Stimulated activated naive CD8-positive, alpha-beta T cell treated with anti-CD3 and anti-CD28 coated beads, Interleukin-15, Interleukin-2, amounts not matched to agents 100 U/mL and 50 U/mL, for 24 hours (primary cell): ENCODE measurements at regions not wholly inside any gene's neighbourhood (a gene's known extent, or its start where the extent isn't known, plus 50 kb on each side); places are given as distances from the start of the nearest gene placed in this dataset.

Source experiments
- ATAC-seq: fragments of 150-1000 bp; cut with Tn5 transposase; one replicate; pipeline ENCODE4 v1.10.0; 2021
- DNase-seq: peaks from one replicate; pipeline ENCODE4 v3.0.0; 2021

DNA sequence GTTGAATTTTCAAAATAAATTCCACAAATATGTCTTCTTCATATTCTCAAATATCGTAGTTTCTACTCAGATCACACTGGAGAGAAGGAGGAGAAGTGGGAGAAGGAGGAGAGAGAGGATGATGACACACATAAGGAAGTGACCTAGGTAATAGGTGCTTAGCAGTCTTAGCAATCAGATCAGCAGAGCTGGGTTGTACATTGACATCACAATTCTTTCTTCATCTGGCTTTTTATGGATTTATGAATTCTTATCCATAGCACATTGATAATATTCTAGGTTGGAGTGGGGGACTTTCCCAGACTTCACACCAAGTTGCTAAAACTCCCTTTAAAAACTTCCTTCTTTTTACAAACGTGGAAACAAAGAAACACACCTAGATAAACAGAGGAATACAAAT, 86.9 kb downstream of the FGF9 start:
- ATAC-seq (no peak), DNase-seq (no peak)

DNA sequence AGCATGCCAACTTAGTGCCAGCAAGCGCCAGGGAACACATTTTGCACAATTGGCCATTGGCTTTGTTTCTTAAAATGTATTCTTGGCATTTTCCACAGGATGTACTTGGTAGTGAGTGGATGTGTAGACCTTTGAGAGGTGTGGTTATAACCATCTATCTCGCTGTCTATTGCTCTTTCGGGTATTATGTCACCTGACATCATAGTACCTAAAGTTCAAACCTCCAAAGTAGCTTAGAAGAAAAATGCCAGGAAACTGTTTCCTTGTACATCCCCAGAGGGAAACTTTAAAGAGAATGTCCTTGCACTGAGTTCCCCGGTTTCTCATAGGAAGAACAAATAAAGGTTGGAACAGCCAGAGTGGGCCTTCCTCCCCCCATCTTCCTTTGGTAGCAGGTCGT, 87.6 kb downstream of the FGF9 start:
- no peak for ATAC-seq
- no peak for DNase-seq

DNA sequence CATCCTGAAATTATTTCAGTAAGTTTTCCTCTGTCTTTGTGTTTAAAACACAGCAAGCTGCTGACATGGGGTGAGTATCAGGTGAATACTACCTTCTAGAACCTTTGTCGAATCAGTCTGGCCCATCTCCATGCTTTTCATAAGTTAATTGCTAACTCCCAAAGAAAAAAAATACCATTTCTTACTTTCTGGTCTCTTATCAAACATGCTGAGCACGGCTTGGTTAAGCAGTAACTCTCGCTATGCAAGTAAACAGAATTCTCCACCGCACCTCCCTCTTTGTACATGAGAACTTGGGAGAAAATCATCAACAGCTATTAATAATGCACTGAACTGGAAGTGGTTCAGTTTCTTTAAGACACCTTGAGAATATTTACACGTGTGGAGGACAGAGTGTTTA, 88.6 kb downstream of the FGF9 start:
- no peak for DNase-seq
- ATAC-seq, result no peak

DNA sequence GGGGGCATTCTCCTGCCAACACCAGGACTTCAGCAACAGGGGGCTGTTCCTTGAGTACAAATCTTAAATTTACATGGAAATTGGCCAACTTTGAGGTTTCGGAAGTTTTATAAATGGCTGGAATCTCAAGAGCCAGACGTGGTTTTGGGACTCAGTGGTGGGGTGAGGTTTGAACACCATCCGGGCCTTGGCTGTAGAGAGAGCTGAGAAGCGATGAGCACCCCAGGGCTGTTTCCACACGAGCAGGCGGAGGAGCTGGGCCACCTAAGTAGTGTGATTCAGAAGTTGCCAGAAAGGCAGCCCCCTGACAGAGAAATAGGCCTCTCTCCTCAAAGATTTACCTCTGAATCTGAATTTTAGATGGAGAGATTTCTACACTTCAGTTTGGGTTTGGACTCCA, 89.0 kb downstream of the FGF9 start:
- DNase-seq (no peak), ATAC-seq (no peak)

DNA sequence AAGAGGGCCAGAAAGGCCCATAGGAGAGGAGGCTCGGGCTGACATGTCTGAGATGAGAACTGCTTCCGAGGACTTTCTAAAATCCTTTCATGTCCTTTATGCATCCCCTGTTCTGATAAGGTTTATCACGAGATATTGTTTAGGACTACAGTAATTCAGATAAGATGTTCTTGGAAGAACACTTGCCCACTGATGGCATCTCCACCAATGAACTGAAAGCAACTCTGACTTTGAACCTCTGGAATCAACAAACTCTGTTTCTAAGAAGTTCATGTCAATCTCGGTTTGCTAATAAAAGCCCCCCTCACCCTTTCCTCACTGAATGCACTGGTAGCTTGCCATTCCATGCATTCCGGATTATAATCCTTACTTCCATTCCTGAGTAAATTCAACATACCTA, 90.9 kb downstream of the FGF9 start:
- ATAC-seq, result no peak

DNA sequence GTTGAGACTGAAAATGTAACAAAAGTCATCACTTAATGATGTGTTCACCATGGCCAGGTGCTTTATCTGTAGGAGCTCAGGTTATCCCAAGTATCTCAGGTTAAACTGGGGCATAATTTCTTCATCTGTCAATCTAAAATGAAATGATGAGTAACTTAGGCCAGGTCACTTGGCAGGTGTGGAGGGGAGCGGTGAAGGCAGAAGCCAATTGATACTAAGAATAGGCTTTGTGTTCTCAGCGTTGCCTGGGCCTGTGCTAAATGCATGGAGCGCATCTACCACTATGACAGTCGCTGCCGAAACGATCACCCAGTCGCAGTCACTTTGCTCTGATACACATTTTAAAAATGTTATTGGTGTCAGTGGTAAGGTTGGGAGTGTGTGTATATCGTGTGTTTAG, 91.6 kb downstream of the FGF9 start:
- DNase-seq, result no peak
- ATAC-seq, result no peak

More for the DNA sequence above, 90.9 kb downstream of the FGF9 start:
- no peak for DNase-seq

DNA sequence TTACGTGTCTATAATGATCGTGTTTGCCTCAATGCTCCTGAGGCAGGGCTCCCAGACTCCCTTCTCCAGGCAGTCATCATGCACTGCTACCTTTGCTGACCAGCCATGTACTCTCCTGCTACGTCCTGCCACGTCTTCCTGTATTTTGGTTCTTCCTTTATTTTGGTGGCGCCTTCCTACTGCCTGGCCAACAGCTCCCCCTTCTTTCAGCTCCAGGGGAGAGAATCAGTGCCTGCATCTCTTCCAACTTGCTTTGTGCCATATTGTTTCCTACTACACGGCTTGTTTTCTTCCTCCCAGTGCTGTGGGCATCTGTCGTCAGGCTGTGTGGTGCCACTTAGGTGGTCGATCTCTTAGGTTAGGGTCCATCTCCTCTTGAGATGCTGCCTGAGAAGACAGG, 96.2 kb downstream of the FGF9 start:
- no peak for ATAC-seq

DNA sequence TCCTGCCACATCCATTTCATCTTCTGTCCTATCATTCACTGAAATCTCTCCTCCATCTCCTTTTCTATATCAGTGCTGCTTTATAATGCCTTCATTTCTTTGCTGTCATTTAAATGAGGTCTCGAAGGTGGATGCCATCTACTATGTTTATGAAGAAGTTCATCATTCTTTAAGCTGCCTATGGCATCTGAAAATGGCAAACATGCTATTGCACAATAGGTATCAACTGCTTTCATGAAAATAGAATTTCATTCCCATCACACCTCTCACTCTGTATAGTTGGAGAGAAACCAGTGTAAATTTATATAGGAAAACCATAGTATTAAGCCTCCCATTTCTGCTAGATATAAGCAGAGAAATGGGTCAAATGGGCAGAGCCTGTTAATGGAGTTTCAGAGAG, 100.2 kb downstream of the FGF9 start:
- ATAC-seq, result no peak
- no peak for DNase-seq

More for the DNA sequence above, 96.2 kb downstream of the FGF9 start:
- no peak for DNase-seq

DNA sequence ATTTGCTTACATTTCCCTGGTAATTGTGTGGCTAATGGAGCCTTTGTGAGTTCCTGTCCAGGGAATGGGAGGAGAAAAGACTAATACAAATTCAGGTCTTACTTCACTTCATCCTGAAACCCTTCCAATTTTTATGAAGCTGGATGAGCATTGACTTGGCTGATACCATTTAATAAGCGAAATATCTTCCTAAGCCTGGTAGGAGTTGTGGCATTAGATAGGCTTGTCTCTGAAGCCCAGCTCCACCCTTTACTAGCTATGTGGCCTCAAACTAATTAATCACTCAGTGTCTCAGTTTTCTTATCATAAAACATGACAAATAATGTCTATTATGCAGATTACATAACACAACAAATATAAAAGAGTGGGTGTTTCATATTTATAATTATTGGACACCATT, 106.3 kb downstream of the FGF9 start:
- DNase-seq, result no peak
- no peak for ATAC-seq

DNA sequence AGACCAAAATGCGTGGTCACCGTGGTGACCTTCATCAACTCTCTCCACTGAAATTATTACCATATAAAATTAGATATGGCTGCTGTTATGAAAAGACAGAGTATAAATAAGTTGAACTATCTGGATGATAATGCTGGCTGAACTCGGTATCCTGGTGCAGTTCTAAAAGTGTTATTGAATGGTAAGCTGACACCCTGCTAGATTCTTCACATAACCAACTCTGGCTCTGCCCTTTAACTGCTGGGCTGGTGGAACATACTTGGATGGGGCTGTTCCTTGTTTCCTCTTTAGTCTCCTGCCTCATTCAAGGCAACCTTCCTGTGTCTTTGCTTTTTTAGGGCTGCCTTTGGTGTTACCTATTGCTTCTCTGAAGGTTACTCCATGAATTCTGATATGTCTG, 106.9 kb downstream of the FGF9 start:
- no peak for ATAC-seq
- no peak for DNase-seq

DNA sequence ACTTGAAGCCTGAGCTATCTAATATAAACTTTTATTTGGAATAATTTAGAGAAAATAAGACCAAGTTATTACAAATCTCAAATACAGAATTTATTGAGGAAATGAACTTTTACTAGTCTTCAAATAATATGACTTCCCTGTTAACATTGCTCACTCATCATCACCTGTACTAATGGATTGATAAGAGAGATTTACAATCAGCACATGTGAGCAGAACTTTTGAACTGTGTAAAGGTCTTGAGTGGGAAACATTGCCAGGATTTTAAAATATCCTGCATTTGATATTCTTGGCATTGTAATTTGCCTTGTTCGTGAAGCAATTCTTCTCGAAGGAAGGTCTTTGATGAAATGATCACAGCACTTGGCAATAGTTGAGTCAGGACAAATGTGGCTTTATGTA, 111.9 kb downstream of the FGF9 start:
- ATAC-seq, result no peak
- no peak for DNase-seq

DNA sequence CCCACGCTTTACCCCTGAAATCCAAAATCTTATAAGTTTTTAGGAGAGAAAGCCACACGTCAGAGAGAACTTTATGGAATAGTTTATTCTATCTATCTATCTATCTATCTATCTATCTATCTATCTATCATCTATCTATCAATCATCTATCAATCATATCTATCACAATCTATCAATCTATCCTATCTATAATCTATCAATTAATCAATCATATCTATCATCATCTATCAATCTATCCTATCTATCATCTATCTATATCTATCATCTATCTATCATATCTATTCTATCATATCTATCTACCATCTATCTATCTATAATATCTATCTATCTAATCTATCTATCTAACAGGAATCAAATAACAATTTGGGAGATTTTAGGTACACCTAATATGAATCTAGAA, 115.1 kb downstream of the FGF9 start:
- DNase-seq (no peak), ATAC-seq (no peak)

DNA sequence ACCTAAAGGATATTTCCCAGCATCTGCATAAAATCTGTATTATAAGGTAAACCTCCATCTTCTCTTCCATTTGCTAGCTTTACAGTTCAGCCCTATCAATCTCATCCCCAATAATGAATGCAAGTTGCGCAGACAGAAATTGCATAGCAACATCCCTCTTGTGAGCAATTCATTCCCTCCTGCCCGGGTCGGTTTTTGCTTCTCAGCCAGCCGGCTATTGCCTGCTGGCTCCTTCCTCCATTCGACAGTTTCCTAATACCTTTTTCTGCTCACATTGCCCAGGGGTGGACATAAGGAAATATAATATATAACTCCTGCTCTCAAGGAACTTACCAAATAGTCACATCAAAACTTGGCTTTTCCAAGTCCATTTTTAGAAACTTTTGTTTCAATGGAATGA, 125.2 kb downstream of the FGF9 start:
- DNase-seq (no peak), ATAC-seq (no peak)

DNA sequence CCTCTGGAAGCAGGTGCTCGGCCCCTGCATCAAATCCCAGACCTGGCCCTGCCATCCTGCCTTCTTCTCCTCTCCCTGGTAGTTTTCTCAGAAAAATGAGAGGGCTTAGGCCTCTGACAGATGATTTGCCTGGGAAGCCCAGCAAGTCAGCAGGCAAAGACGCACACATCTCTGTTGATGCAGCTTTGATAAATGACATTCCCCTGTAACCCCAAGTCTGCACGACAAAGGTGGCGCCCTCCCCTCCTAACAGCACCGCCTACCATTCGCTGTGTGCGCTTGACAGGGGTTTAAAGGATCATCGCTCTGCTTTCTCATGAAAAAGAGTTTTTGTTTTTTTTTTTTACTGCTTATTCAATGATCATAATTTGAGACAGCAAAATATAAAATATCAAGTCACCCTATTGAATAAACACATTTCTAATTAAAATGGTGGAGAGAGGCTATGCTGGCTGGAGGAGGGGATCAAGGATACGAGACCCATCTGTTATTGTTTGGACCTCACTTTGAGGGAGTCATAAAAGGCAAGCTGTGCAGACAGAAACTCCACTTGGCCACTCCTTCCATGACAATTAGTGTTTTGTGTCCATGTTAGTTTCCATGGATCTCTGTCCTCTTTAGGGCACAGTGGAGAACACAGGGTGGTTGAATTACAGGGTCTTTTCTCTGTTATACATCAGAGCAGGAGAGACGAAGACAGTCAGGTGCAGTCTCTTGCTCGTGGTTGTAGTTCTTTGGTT, 126.1 kb downstream of the FGF9 start:
- DNase-seq (no peak), ATAC-seq (no peak)

DNA sequence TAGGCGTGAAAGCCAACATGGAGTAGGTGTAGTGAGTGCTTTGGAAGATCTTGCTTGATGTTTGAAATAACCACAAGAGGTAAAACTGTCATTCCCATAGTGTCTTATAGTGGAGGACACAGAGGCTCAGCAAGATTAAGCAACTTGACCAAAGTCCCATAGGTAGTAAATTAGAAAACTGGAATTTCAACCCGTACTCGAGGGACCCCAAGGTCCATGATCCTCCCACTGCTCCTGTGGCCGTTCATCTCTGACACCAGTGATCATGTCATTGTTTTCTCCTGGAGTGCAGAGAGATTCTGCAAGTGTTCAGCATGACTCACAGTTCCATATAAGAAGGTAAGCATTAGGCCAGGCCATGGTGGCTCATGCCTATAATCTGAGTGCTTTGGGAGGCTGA, 126.9 kb downstream of the FGF9 start:
- no peak for DNase-seq
- ATAC-seq, result no peak

DNA sequence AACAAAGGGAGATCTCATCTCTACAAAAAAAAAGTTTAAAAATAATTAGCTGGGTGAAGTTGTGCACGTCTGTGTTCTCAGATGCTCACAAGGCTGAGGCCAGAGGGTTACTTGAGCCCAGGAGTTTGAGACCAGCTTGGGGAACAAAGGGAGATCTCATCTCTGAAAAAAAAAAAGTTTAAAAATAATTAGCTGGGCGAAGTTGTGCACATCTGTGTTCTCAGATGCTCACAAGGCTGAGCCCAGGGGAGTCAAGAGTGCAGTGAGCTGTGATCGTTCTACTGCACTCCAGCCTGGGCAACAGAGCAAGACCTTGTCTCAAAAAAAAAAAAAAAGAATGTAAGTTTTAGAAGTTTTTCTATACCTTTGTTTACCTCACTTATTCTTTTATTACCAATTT, 127.3 kb downstream of the FGF9 start:
- ATAC-seq, result no peak
- DNase-seq, result no peak

DNA sequence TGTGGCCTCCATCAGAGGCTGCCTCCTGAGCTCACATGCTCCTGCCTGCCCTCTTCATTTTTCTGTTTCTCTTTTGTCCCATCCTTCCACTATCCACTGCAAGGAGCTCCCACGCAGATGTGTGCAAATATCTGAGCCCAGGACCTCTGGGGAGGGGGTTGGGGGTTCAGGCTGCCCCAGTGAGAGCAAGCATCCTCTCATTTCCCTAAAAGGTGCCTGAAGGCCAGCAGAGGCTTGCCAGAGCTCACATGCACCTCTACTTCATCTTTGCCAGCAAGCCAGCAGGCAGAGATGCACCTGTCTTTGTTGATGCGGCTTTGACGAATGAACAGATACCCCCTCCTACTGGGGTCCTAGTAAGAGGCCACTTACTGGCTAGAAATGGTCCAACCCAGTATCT, 128.8 kb downstream of the FGF9 start:
- ATAC-seq, result no peak
- DNase-seq, result no peak

DNA sequence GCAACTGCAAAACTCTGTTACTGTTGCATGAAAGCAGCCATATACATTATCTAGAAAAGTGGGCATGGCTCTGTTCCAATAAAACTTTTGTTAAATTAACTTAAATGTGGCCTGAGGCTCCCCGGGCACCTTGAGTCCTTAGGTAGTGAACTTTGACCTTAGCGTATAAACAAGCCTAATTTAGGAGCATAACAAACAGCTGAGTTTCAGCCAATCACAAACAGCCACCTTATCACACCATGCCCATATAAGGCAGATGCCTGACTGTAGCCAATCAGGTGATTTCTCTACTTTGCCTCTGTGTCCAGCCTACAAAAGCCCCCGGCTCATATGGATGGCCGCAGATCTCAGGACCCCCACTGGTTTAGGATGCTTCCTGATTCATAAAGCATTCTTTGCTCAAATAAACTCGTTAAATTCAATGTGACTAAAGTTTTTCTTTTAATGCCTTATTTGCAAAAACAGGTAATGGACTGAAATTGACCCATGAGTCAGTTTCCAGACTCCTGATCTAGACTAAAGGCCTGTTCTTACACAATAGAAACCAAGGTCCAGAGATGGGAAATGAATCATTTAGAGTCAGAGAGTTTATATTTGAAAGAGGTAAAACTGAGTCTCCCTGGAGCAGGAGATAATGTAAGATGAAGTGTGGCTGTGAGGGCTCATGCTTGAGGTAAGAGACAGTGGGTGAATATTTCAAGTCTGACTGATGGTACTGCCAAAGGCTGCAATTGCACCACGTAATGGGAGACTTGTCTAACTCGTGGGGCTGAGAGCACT, 130.2 kb downstream of the FGF9 start:
- ATAC-seq (no peak), DNase-seq (no peak)

DNA sequence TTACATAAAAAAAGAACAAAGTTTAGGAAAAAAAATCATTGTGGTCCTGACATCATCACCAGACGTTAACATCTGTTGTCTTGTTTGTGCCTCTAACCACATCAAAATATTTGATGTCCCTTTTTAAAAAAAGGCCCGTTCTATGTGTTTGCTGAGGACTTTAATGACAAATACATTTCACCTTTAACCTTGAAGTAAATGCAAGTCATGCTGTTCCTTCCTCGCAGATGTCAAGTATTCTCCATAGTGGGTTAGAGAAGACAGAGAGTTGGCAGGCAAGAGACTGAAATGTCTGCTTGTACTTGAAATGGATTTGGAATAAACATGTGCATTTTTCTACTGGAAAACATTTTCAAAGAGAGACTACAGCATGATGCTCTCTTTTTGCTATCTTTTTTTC, 134.9 kb downstream of the FGF9 start:
- ATAC-seq, result no peak

DNA sequence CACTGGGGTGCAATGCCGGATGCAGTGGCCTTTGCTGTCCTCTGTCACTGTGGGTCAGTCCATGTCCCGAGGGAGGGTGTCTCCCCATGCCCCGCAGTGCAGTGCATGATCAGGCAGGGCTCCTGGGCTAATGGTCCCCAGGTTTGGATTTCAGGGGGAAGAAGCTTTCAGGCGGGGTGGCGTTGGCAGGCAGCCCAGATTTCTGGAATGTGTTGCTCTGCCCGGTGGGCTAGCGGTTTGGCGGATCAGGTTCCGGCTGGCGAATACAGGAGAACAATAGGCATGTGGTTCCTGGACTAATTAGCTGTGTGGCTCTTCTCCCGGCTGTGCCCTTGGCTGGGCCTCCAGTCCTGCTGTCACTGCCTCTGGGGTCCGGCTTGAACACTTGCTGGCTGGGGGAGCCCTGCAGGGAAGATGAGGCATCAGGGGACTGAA, 141.3 kb downstream of the FGF9 start:
- DNase-seq (no peak), ATAC-seq (no peak)

More for the DNA sequence above, 134.9 kb downstream of the FGF9 start:
- DNase-seq, result no peak

DNA sequence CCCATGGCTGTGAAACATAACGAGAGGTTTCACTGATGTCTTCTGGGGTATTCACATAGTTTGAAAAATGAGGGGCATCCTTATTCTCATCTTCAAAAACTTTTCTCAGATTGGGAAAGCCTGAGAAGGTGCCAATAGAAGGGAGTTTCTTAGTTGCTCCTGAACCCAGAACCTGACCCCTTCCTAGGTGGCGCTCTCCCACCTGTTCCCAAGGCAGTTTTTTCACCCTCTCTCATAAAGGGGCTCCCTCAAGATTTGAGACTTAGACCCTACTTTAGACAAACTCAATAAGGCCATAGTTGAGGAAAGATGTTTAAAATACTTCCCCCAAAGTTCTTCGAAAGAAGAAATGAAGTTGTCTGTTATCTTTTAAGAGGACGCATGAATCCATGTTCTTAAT, 142.2 kb downstream of the FGF9 start:
- DNase-seq (no peak), ATAC-seq (no peak)

DNA sequence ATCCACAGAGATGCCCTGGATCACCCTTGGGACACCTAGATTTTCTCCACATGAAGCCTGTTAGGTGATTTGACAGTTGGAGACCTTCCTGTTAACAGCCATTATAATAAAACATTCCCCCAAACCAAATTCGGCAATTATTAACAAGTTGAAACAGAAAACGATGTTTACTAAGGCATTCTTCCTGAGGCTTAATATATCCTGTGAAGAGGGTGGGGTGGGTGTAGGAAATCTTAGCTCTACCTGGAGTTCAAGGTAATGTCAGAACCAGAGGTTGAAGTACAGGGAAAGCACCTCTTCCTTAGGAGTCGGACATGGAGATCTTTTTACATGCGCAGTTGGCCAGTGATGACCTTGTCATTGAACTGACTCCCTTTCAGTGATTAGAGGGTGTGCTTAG, 143.0 kb downstream of the FGF9 start:
- ATAC-seq, result no peak
- no peak for DNase-seq

DNA sequence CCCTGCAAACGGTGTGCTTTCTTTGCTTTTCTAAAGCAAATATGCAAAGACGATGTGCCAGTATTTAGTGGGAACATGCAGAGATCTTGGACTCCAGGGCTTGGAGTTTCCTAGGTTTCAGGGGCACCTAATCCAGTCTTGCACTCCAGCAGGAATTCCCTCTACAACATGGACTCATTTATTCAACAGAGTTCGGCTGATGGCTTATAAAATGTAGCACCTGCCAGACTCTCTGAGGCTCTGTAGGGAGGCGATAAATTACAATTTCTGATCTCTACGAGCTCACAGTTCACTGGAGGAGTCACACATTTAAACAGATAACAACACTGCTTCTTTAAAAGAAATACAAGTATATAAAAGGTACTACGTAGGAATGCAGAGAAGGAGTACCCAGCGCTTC, 143.7 kb downstream of the FGF9 start:
- DNase-seq (no peak), ATAC-seq (no peak)

DNA sequence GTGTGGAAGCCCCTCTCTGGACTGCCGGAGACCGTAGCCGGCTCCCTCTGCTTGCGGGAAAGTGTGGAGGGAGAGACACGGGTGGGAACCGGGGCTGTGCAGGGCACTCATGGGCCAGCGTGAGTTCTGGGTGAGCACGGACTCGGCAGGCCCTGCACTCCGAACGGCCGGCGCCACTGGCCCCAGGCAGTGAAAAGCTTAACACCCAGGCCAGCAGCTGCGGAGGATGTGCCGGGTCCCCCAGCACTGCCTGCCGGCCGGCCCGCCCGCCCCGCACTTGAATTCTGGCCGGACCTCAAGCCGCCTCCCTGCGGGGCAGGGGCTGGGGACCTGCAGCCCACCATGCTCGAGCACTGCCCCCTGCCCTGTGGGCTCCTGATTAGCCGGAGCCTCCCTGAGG, 147.0 kb downstream of the FGF9 start:
- ATAC-seq (no peak), DNase-seq (no peak)
